ENCODE measurements at regions not wholly inside any gene's neighbourhood (a gene's known extent, or its start where the extent isn't known, plus 50 kb on each side); places are given as distances from the start of the nearest gene placed in this dataset.

- ATAC-seq (ENCODE audit: poor library complexity), result no peak
- ChIA-PET CTCF (no interaction called here), POLR2A (no interaction called here)
- H3K36me3 ChIP-seq (ENCODE audit: insufficient read depth, low read length), result no peaks in the 10 kb centered on the region
- Mint-ChIP-seq H3K27ac (no peak overlapping the region), H3K9me3 (peaks cover 8% of the 10 kb centered on the region), H3K4me3 (no peak overlapping the region), H3K4me1 (ENCODE audit: low read depth) (no peaks in the 10 kb centered on the region), H3K36me3 (ENCODE audit: low read depth) (no peaks in the 10 kb centered on the region), H3K27me3 (no peaks in the 10 kb centered on the region)
- no peaks in the 10 kb centered on the region for H3K4me1 ChIP-seq (ENCODE audit: insufficient read depth, low read length)
- H3K27ac ChIP-seq (ENCODE audit: low read depth in 1 of 2, low read length in 2 of 2), result no peak overlapping the region
- no peaks in the 10 kb centered on the region for H3K27me3 ChIP-seq (ENCODE audit: control insufficient read depth in 1 of 2, insufficient read depth in 2 of 2, low read length in 2 of 2)
- no peak for DNase-seq
- TF ChIP-seq, protein P1, sequence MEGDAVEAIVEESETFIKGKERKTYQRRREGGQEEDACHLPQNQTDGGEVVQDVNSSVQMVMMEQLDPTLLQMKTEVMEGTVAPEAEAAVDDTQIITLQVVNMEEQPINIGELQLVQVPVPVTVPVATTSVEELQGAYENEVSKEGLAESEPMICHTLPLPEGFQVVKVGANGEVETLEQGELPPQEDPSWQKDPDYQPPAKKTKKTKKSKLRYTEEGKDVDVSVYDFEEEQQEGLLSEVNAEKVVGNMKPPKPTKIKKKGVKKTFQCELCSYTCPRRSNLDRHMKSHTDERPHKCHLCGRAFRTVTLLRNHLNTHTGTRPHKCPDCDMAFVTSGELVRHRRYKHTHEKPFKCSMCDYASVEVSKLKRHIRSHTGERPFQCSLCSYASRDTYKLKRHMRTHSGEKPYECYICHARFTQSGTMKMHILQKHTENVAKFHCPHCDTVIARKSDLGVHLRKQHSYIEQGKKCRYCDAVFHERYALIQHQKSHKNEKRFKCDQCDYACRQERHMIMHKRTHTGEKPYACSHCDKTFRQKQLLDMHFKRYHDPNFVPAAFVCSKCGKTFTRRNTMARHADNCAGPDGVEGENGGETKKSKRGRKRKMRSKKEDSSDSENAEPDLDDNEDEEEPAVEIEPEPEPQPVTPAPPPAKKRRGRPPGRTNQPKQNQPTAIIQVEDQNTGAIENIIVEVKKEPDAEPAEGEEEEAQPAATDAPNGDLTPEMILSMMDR (IDR thresholded peaks at IDR 0.05), result no peak
- H3K4me3 ChIP-seq (ENCODE audit: low read length), result no peak overlapping the region
- intact Hi-C loops (cut with DNase I, micrococcal nuclease), result no loop called here
- H3K9me3 ChIP-seq (ENCODE audit: control insufficient read depth in 1 of 2, insufficient read depth in 1 of 2, low read length in 2 of 2), result no peaks in the 10 kb centered on the region
Measured at GRCh38 chrX:87402256-87402655, 115.3 kb upstream of the KLHL4 start.

DNA sequence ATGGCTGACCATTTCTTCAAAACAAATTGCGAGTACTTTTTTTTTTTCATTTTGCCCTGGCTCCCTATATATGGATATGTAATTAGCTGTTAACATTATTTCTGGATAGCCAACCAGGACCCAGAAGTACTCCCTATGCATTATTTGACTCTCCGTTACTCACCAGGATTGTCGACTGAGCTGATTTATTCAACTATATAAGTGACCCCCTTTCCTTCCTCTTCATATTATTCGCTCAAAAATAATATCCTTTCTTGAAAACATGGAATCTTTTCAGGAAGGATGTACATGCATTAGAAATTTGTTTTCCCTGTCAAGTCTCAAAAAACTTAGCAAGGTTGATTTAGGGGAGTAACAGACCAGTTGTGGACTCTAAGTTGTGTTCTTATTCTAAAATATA is 114.1 kb upstream of the KLHL4 start:
- TF ChIP-seq, protein P1 (IDR thresholded peaks at IDR 0.05), result no peak
- H3K4me1 ChIP-seq (ENCODE audit: insufficient read depth, low read length), result no peaks in the 10 kb centered on the region
- H3K27me3 Mint-ChIP-seq, result no peaks in the 10 kb centered on the region

GRCh38 chrX:87409113-87409841 is 108.3 kb upstream of the KLHL4 start:
- DNase-seq (no peak), ATAC-seq (ENCODE audit: poor library complexity) (no peak)
- Mint-ChIP-seq H3K27me3 (no peaks in the 10 kb centered on the region), H3K36me3 (ENCODE audit: low read depth) (no peaks in the 10 kb centered on the region), H3K4me3 (no peak overlapping the region), H3K9me3 (peaks cover 8% of the 10 kb centered on the region), H3K27ac (no peak overlapping the region), H3K4me1 (ENCODE audit: low read depth) (no peaks in the 10 kb centered on the region)
- ChIA-PET CTCF (no interaction called here), POLR2A (no interaction called here)
- Histone ChIP-seq H3K27ac (ENCODE audit: low read depth in 1 of 2, low read length in 2 of 2) (no peak overlapping the region), H3K36me3 (ENCODE audit: insufficient read depth, low read length) (no peaks in the 10 kb centered on the region), H3K4me3 (ENCODE audit: low read length) (no peak overlapping the region), H3K27me3 (ENCODE audit: control insufficient read depth in 1 of 2, insufficient read depth in 2 of 2, low read length in 2 of 2) (no peaks in the 10 kb centered on the region), H3K9me3 (ENCODE audit: control insufficient read depth in 1 of 2, insufficient read depth in 1 of 2, low read length in 2 of 2) (no peaks in the 10 kb centered on the region), H3K4me1 (ENCODE audit: insufficient read depth, low read length) (no peaks in the 10 kb centered on the region)
- intact Hi-C loops (cut with DNase I, micrococcal nuclease), result no loop called here
- TF ChIP-seq, protein P1 (IDR thresholded peaks at IDR 0.05), result no peak

More for the DNA sequence above, 114.1 kb upstream of the KLHL4 start:
- ChIA-PET CTCF (no interaction called here), POLR2A (no interaction called here)
- no peak overlapping the region for H3K27ac ChIP-seq (ENCODE audit: low read depth in 1 of 2, low read length in 2 of 2)
- no peaks in the 10 kb centered on the region for H3K9me3 ChIP-seq (ENCODE audit: control insufficient read depth in 1 of 2, insufficient read depth in 1 of 2, low read length in 2 of 2)
- no peak overlapping the region for H3K4me3 ChIP-seq (ENCODE audit: low read length)
- no peaks in the 10 kb centered on the region for H3K4me1 Mint-ChIP-seq (ENCODE audit: low read depth)
- ATAC-seq (ENCODE audit: poor library complexity) (no peak), DNase-seq (no peak)
- peaks cover 8% of the 10 kb centered on the region for H3K9me3 Mint-ChIP-seq
- H3K27ac Mint-ChIP-seq, result no peak overlapping the region
- no peaks in the 10 kb centered on the region for H3K36me3 Mint-ChIP-seq (ENCODE audit: low read depth)
- H3K36me3 ChIP-seq (ENCODE audit: insufficient read depth, low read length), result no peaks in the 10 kb centered on the region
- H3K27me3 ChIP-seq (ENCODE audit: control insufficient read depth in 1 of 2, insufficient read depth in 2 of 2, low read length in 2 of 2), result no peaks in the 10 kb centered on the region
- no peak overlapping the region for H3K4me3 Mint-ChIP-seq
- intact Hi-C loops (cut with DNase I, micrococcal nuclease), result no loop called here
